HG03097 (cell line): ENCODE measurements at regions not wholly inside any gene's neighbourhood (a gene's known extent, or its start where the extent isn't known, plus 50 kb on each side); places are given as distances from the start of the nearest gene placed in this dataset.
"Not testable (repeated sequence)": the region's sequence is repeated elsewhere in the genome, so short reads cannot be mapped to it uniquely, and the experiment has no call there.

Experiments used
- ATAC-seq: cut with Tn5 transposase; IDR thresholded peaks from one replicate; pipeline ENCODE4 v1.9.1; 2021; ENCODE audit not compliant: unreplicated experiment, low FRiP score

DNA sequence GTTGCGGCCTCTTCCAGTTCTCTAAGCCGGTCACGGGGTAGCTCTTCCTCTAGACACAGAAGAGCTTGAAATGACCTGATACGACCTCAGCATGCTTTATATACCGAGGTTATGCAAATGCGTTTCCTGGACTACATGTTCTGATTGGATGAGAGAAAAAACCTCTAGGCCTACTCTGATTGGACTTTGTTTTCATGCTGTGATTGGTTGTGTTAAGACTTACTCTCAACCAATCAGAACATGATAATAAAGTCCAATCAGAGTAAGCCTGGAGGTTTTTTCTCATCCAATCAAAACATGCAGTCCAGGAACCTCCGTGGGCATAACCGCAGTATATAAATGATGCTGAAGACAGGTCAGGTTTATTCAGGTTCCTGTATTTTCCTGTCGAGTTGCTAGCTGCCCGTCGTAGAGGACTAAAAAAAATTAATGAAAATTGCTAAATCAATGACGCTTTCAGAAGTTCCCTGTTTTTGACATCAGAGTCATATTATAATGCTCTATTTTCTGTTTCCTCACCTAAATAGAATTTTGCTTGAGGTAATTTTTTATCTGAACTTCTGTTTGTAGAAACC, 177.4 kb downstream of the POTEB3 start:
- no peak for ATAC-seq

DNA sequence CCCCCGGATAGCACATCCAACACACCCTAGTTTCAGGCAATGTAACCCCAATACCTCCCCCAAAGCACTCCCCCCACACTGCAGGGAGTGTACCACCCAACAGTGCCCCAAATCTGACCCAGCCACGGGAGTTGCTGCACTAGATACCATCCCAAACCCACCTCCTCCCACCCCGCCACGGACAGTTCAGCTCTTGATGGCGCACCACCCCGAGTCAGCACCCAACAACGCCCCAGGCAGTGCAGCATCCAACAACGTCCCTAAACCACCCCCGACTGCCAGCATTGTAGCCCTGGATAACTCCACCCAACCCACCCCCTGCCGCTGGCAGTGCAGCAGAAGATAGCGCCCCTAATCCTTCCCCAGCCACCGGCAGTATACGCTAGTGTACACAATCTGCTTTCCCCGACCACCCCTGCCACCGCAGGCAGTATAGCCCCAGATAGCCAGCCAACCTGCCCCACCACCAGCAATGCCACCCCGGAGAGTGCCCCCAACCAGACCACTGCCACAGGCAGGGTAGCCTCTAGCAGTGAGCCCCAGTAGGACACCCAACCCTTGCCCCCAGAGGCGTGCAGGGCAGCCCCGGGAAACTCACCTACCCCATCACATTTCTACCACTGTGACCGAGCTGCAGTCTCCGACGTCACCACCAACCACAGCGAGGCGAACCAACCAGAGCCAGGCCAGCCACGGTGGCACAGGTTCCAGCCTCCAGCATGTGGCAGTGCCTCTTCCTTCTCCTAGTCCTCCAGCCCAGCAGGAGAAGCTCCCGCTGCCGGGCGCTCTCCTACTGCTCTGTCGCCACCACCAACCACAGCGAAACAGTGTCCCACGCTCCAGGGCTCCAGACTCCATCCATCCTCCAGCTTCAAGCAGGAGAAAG, 178.1 kb downstream of the POTEB3 start:
- no peak for ATAC-seq

DNA sequence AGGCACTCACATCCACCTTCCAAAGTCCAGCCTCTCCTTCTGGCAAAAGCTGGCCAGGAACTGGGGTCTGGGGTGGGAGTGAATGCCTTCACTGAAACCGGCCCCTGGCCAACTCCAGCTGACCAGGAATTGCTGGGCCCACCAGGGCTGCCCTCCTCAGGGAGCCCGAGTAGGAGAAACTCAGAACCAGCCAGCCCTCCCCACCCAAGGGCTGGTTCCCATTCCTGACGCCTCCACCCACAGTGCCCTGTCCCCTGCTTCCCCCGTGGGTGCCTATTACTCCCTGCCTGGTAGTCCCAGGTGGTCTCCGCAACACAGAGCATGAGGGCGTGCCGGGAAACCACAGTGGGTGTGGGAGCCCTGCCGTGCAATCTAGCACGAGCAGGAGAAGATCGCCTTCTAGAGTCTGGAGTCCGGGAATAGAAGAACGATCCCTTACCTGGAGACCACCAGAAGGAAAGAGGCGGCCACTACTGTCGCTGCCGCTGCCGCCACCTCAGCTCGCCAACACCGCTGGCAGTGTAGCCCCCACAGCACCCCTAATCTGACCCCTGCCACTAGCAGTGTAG, 178.8 kb downstream of the POTEB3 start:
- no peak for ATAC-seq

DNA sequence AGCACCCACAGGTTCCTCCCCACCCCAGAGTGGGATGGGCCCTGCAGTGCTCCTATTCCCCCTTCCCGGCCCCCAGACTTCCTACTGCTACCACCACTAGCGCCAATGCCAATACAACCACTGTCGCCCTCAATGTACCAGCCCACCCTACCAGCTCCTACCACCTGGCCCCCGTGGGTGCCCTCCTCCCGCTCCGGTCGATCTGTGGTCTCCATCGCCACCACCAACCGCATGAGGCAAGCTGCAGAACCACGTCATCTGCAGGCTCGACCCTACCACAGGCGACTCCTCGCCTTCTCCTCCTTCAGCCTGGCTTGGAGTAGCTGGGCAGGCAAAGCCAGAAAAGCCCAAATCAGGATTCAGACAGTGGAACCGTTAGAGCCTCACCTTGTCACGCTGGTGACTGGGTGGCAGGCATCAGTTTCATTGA, 179.3 kb downstream of the POTEB3 start:
- no peak for ATAC-seq

DNA sequence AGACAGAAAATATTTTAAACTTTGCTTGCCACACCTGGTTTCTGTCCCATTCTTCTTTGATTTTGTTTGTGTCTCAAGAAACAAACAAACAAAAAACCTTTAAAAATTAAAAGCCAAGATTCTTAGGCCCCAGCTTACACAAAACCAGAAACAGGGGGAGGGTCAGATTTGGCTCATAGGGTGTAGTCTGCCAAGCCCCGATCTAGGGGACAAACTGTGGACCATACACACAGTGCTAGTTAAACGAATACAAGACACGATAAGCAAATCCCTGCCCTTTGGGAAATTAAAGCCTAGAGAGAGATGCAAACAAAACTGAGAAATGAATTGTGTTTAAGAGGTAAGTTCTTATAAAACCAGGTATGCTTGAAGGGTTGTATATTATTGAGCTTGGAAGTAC, 181.7 kb downstream of the POTEB3 start:
- ATAC-seq: not testable (repeated sequence)

- ATAC-seq: not testable (repeated sequence)
Measured at GRCh38 chr15:21249508-21250019, 190.7 kb downstream of the POTEB3 start.
